NT2/D1 (cell line): ENCODE measurements at regions not wholly inside any gene's neighbourhood (a gene's known extent, or its start where the extent isn't known, plus 50 kb on each side); places are given as distances from the start of the nearest gene placed in this dataset.
"Not testable (repeated sequence)": the region's sequence is repeated elsewhere in the genome, so short reads cannot be mapped to it uniquely, and the experiment has no call there.

Experiments
- DNase-seq: peaks from one replicate; pipeline ENCODE4 v3.0.0-alpha.2; 2011; ENCODE audit warnings: low read depth, low spot score
- H3K27me3 ChIP-seq: 2 replicates; pipeline ENCODE4 v1.6.0; 2011; ENCODE audit warnings: mild to moderate bottlenecking; ENCODE audit not compliant: insufficient read length, insufficient read depth
- H3K36me3 ChIP-seq: 2 replicates; pipeline ENCODE4 v1.6.1; 2011; ENCODE audit warnings: mild to moderate bottlenecking, low read length, mixed read lengths; ENCODE audit not compliant: insufficient read depth, insufficient read length
- H3K4me1 ChIP-seq: 2 replicates; pipeline ENCODE4 v1.5.1; 2011; ENCODE audit not compliant: insufficient read depth, insufficient read length
- H3K4me3 ChIP-seq: 2 replicates; pipeline ENCODE4 v1.5.1; 2011; ENCODE audit warnings: low read depth; ENCODE audit not compliant: insufficient read length
- H3K9ac ChIP-seq: 2 replicates; pipeline ENCODE4 v1.6.0; 2011; ENCODE audit warnings: low read depth; ENCODE audit not compliant: insufficient read length
- H3K9me3 ChIP-seq: 2 replicates; pipeline ENCODE4 v1.5.1; 2011; ENCODE audit warnings: mild to moderate bottlenecking, low read length; ENCODE audit not compliant: insufficient read depth
- SUZ12 ChIP-seq: IDR thresholded peaks from 2 replicates; pipeline ENCODE4 v1.6.1; 2011; ENCODE audit not compliant: insufficient read length, insufficient read depth; ENCODE audit errors: extremely low read depth
- YY1 ChIP-seq: IDR thresholded peaks from 2 replicates; pipeline ENCODE4 v1.6.1; 2011; ENCODE audit not compliant: insufficient read length, insufficient read depth
- ZNF274 ChIP-seq: IDR thresholded peaks from 2 replicates; pipeline ENCODE4 v1.6.1; 2011; ENCODE audit warnings: mild to moderate bottlenecking, low read depth, low read length

DNA sequence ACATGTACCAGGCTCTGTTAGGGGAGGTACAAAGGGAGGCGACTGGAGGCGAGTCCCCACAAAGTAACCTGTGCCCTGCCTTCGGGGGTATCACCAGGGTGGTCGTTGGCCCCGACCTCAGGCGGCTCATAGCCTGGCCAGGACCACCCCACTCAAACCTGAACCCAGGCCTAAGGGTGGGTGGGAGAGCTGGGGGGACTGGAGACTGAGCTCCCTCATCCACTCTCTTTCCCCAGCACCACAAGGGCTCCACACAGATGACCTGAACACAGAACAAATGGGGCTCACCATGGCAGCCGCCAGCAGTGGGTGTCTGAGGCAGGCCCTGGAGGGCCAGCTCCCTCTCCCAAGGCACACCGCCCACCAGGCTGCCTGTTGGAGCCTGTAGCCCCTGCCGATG lies 120.6 kb upstream of the TNRC6C start:
- Histone ChIP-seq H3K4me3 (no peak overlapping the region), H3K36me3 (no peaks in the 10 kb centered on the region), H3K4me1 (peaks cover 22% of the 10 kb centered on the region), H3K9me3 (no peaks in the 10 kb centered on the region), H3K27me3 (no peaks in the 10 kb centered on the region), H3K9ac (no peak overlapping the region)
- no peak for DNase-seq
- TF ChIP-seq YY1 (no peak), SUZ12 (no peak)

DNA sequence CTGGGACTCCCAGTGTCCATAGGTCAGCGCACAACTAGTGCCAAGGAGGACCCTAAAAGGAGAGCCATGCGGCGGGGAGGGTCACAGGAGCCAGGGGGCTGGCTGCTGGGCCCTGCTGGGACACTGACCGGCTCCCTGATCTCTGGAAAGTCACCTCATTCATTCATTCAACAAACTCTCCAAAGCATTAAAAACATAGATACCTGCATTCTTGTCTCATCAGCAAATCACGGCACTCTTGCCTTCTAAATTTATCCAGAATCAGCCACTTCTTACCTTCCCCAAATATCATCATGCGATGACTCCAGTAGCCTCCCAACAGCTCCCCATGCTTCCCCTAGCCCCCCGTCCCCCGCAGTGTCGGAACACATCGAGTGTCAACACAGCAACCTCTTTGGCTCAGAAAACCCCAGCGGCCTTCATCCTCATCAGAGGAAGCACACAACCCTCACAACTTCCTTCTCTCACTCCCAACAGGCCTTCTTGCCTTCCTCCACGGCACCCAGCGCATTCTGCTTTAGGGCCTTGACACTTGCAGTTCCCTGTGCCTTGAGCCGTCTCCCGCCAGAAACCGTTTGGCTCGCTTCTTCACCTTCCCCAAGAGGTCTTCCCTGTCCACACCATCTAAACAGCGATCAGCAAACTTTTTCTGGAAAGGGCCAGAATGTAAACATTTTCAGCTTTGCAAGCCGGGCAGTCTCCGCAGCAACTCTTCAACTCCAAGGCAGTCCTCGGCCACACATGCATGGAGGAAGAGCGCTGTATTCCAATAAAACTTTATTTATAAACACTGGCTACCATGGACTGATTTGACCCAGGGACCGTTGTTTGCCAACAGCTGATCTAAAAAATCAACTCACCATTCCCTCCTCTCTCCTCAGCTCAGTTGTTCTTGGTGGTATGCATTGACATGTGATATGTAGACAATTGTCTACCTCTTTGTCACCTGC lies 119.5 kb upstream of the TNRC6C start:
- H3K9me3 ChIP-seq = no peaks in the 10 kb centered on the region
- no peak overlapping the region for H3K9ac ChIP-seq
- H3K36me3 ChIP-seq = no peaks in the 10 kb centered on the region
- peaks cover 19% of the 10 kb centered on the region for H3K4me1 ChIP-seq
- no peak overlapping the region for H3K4me3 ChIP-seq
- TF ChIP-seq ZNF274 (no peak), SUZ12 (no peak)
- DNase-seq = no peak
- H3K27me3 ChIP-seq = no peaks in the 10 kb centered on the region

DNA sequence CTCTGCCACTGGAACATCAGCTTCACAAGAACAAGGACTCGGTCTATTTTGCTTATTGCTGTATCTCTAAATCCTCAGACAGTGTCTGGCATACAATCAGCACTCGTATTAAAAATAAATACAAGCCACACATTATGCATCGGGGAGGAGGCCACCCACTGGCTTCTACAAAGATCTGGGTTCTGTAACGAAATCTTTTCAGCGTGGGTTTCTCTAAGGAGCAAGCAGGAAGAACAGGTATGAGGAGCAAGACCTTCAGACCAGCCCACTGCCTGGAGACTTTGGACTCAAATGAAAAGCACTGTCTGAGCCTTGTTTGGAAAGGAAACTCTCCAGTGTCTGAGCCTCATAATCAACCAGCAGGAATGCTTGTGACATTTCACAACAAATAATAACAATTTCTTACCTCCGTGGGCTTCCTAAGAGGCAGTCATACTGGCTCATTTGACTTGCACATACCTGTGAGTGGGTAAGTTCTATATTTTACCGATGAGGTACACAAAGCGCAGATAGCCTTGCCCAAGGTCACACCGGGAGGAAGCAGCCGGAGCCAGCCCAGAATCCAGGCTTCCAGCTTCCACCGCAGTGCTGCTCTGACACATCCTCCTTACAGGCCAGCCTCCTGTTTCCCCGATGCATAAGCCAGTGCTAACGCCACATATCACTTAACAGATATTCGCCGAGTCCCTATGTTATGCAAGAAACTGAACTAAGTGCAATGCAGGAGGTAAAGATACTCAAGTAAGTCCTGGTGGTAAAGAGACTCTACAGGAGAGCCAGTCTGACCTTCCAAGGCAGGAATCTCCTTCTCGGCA lies 118.6 kb upstream of the TNRC6C start:
- TF ChIP-seq YY1 = no peak
- TF ChIP-seq SUZ12 = no peak
- Histone ChIP-seq H3K9me3 (no peaks in the 10 kb centered on the region), H3K4me1 (peaks cover 16% of the 10 kb centered on the region), H3K36me3 (no peaks in the 10 kb centered on the region), H3K4me3 (no peak overlapping the region), H3K27me3 (no peaks in the 10 kb centered on the region), H3K9ac (no peak overlapping the region)
- DNase-seq = no peak

DNA sequence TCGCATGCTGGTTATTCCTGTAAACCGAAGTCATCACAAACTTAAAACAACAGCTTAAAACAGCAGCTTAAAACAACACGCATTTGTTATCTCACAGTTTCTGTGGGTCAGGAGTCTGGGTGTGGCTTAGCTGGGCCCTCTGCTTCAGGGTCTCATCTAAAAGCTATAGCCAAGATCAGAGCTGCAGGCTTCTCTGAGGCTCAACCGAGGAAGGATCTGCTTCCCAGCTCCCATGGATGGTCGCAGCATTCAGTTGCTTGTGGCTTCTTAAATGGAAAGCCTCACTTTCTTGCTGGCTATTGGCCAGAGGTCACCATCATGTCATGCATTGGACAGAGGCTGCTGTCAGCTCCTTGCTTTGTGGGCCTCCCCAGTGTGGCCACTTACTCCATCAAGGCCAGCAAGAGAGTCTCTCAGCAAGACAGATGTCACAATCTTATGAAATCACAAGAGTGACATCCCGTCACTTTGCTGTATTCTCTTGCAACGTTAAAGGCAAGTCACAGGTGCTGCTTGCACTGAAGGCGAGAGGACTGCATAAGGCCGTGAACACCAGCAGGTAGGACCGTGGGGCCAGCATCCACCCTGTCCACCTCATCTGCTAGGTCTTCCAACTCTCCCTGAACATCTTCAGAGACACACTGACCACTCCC lies 117.9 kb upstream of the TNRC6C start:
- no peaks in the 10 kb centered on the region for H3K27me3 ChIP-seq
- H3K9me3 ChIP-seq = no peaks in the 10 kb centered on the region
- H3K9ac ChIP-seq = no peak overlapping the region
- no peak for DNase-seq
- H3K4me3 ChIP-seq = no peak overlapping the region
- peaks cover 10% of the 10 kb centered on the region for H3K4me1 ChIP-seq
- TF ChIP-seq ZNF274 (no peak), SUZ12 (no peak), YY1 (no peak)
- no peaks in the 10 kb centered on the region for H3K36me3 ChIP-seq

DNA sequence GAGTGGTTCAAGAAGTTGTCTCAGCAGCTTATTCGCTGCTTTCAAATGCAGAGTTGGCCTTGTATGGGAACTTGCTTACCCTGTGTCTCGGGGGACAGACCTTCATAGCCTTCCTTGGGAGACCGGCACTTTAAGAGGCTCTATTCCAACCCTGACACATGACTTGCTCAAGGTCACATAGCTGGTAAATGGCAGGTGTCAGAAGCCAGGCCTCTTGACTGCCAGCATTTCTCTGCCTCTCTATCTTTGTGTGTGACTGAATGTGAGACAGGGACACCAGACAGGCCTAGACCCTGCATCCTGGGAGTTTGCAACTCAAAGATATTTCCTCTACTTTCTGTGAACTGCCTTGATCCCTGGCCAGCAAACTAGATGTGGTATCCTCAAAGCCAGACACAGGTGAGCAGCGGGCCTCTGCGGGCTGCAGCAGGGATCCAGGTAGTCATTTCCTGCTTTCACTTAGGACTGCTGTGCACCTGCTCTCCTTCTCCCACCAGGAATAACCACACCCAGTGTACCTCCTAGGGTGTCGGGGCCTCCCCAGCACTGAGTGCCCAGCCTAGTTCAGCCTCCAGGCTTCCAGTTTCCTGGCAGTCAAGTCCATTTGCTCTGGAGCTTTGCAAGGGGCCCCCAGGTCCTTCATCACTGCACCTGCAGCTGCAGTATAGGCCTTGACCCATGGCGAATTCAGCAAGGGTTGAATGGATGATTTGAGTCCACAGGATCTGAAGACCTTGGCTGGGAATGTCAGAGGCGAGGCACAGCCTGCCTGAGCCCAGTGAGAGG lies 116.6 kb upstream of the TNRC6C start:
- H3K9me3 ChIP-seq = no peaks in the 10 kb centered on the region
- no peaks in the 10 kb centered on the region for H3K36me3 ChIP-seq
- H3K27me3 ChIP-seq = no peaks in the 10 kb centered on the region
- no peak overlapping the region for H3K9ac ChIP-seq
- DNase-seq = no peak
- H3K4me1 ChIP-seq = peaks cover 8% of the 10 kb centered on the region
- TF ChIP-seq SUZ12 (no peak), ZNF274 (no peak), YY1 (no peak)
- no peak overlapping the region for H3K4me3 ChIP-seq

DNA sequence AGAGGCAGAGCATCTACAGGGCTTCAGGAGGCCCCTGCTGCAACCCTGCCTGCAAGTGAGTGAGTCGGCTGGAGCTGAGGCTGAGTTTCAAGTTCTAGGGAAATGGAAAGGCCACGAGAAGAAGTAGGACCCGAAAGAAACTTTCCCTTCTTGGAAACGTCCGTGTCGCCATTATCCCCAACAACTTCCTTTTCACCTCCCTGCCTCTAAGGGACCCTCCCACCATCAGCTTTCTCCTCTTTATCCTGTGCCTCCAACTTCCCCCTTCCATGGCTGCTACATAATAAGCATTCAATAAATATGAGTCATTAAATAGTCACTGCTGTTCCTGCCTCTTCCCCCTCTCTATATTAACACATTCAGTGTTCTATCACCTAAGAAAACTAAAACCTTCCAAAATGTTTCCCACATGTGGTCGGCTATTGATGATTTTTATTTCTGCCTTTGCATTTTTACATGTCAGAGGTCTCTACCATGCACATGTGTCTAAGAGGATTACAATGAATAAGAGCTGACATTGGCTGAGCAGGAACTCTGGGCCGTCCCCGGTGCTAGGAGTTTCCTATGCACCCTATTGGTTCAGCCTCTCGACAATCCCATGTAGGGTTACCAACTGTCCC lies 115.9 kb upstream of the TNRC6C start:
- peaks cover 8% of the 10 kb centered on the region for H3K4me1 ChIP-seq
- no peaks in the 10 kb centered on the region for H3K27me3 ChIP-seq
- no peak overlapping the region for H3K4me3 ChIP-seq
- TF ChIP-seq SUZ12 = no peak
- no peak for TF ChIP-seq ZNF274
- no peak for TF ChIP-seq YY1
- no peaks in the 10 kb centered on the region for H3K9me3 ChIP-seq
- H3K36me3 ChIP-seq = no peaks in the 10 kb centered on the region
- DNase-seq = no peak
- no peak overlapping the region for H3K9ac ChIP-seq

DNA sequence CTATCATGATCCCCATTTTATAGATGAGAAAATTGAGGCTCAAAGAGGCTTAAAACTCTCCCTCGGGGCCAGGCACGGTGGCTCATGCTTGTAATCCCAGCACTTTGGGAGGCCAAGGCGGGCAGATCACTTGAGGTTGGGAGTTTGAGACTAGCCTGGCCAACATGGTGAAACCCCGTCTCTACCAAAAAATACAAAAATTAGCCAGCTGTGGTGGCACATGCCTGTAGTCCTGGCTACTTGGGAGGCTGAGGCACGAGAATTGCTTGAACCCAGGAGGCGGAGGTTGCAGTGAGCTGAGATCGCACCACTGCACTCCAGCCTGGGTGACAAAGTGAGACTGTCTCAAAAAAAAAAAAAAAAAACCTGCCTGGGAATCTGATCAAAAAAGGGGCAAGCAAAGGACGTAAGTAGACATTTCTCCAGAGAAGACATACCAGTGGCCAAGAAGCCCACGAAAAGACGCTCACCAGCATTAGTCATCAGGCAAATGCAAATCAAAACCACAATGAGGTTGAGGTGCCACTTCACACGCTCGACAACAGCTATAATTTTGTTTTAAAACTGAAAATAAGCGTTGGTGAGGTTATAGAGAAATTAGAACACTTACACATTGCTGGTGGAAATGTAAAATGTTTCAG lies 115.1 kb upstream of the TNRC6C start:
- not testable (repeated sequence) for DNase-seq, H3K9ac ChIP-seq, H3K4me1 ChIP-seq, H3K27me3 ChIP-seq, H3K36me3 ChIP-seq, H3K9me3 ChIP-seq, H3K4me3 ChIP-seq
